Right renal cortex interstitium (tissue), 3 donors: ENCODE measurements at regions not wholly inside any gene's neighbourhood (a gene's known extent, or its start where the extent isn't known, plus 50 kb on each side); places are given as distances from the start of the nearest gene placed in this dataset.

Source experiments
- DNase-seq, 3 donors: peaks; one replicate each; pipeline ENCODE4 v3.0.0-alpha.2; 2013; ENCODE audit warnings: low read depth in 3 of 3, low spot score in 2 of 3

- no peak for DNase-seq
Measured at GRCh38 chr2:234732404-234733092, 219.3 kb upstream of the SH3BP4 start.

GRCh38 chr2:234731236-234731635 lies 220.6 kb upstream of the SH3BP4 start:
- DNase-seq, result no peak

GRCh38 chr2:234730066-234730640 lies 221.7 kb upstream of the SH3BP4 start:
- no peak for DNase-seq

GRCh38 chr2:234725528-234726264 lies 226.1 kb upstream of the SH3BP4 start:
- no peak for DNase-seq

DNA sequence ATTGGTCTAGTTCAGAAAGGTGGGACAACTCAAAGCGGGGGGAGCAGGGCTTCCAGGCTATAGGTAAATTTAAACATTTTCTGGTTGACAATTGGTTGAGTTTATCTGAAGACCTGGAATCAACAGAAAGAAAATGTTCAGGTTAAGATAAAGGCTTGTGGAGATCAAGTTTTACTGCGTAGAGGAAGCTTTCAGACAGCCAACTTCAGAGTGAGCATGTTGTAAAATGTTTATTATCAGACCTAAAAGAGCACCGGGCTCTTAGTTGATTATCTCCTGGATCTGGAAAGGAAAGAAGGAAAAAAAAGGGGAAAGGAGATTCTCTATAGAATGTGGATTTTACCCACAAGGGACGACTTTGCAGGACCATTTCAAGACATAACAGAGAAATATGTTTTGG lies 227.0 kb upstream of the SH3BP4 start:
- no peak for DNase-seq

GRCh38 chr2:234723400-234723799 lies 226.5 kb upstream of the ARL4C start:
- no peak for DNase-seq

DNA sequence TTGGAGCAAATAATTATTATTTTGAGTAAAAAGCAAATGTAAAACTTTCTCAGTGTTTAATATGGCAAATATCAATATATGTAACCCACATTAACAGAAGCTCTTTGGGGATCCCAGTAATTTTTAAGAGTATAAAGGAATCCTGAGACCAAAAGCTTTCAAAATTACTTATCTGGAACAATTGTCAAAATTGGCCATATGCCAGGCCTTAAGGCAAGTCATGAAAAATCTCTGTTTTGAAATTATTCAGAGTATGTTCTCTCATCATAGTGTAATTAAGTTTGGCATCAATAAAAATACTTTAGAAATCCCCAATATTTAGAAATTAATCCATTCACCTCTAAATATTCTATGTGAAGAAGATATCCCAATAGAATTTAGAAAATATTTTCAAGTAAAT lies 225.3 kb upstream of the ARL4C start:
- DNase-seq, result no peak

DNA sequence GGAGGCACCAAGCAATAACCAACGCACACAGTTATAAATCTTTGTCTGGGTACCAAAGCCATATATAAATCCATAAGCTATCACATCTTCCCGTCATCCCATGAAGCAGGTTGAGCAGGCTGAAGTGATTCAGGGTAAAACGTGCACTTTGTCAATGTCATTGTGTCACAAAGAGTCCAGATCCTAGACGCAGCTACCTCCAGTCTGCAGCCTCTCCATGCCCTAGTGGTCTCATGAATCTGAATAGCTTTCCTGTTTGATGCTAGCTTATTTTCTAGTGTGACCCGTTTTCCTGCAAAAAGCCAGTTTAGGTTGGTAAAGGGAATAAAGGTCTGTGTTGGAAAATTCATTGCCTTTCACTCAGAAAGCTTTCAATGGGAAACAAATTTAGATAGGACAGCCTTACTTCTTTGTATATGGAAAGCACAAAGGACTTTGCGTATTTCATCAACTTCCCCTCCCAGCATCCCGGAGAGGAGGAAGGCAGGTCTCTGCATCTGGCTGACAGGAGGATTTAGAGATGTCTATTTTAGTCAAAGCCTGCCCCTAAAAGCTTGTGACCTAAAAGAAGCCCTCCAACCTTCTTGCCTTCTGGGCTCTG lies 222.3 kb upstream of the ARL4C start:
- no peak for DNase-seq

- no peak for DNase-seq
Measured at GRCh38 chr2:234716271-234716670, 219.4 kb upstream of the ARL4C start.

GRCh38 chr2:234715671-234716250 lies 218.9 kb upstream of the ARL4C start:
- no peak for DNase-seq

GRCh38 chr2:234714711-234715110 lies 217.8 kb upstream of the ARL4C start:
- no peak for DNase-seq

GRCh38 chr2:234712421-234712935 lies 215.6 kb upstream of the ARL4C start:
- DNase-seq, result no peak

DNA sequence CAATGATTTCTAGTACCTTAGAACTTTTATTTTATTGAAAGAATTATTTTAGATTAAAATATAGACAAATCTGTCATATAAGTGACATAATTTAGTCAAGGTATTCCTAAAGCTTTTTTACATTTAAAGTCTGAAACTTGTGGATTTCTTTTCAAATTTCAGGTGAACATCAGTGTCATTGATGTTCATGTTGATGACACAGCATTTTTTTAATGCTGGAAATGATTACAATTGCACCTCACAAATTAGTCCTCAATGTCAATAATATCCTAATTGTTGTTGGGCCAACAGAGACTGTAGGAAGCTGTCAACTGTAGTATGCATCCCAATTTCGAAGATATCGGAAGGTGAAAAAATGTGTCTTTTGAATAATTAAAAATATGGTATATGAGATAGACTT lies 214.4 kb upstream of the ARL4C start:
- DNase-seq, result no peak

DNA sequence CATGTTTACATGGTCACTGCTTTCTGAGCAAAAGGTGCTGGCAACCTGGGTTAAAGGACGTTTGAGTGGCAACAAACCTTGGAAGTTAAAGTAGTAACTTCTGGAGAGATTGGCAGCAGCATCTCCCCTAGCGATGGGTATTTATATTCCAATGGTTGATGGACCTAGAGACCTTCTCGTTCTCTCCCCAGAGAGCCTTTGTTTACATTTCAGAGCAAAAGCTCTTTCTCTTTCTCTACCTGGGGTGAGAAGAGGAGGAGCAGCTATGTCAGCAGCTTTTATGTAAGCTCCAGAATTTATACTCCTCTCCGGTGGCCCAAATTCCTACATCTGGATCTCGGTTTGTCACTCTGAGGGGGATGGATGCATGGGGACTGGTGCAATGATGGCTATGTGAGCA lies 213.7 kb upstream of the ARL4C start:
- no peak for DNase-seq

GRCh38 chr2:234710066-234710465 lies 213.2 kb upstream of the ARL4C start:
- DNase-seq, result no peak

GRCh38 chr2:234708717-234709116 lies 211.8 kb upstream of the ARL4C start:
- DNase-seq, result no peak

DNA sequence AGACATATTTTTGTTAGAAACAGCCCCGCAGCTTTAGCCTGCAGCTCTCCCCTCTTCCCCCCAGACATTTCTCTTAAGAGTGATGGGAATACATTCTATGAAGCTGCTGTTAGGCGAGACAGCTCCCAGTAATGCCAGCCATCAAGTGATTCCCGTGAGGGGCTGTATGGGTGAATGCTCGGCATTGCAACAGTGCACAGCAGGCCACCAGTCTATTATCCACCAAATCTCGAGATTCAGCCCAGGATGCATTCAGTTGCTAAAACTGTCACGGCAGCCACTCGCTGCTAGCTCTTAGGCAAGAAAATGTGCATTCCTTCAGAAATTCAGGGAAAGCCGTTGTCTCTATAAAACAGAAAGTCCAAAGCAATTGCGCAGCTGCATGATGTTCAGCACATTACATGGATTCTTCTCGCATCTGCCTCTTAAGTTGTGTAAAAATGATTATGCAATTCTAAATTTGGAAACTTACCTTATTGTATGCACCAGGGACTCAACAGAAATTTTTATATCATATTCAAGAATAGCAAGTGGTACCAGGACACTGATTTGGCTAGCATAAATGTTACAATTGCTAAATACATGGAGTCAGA lies 211.3 kb upstream of the ARL4C start:
- no peak for DNase-seq

DNA sequence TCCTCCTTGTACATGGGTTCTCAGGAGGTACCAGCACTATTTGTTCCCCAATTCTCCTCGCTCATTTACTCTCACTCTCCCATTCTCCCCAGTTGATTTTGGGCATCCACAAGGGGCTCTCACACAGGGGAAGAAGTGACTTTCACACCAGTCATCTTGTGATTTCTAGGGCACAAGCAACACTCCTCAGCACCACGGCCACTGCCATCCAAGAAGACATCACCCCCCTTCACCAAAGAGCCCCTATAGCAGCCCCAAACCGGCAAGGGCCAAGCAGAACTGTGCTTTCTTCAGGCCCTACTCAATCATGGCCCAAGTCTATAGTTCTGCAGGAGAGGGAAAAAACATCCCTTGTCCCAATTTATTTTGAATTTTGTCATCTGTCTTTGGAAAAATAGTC lies 209.2 kb upstream of the ARL4C start:
- DNase-seq, result no peak

DNA sequence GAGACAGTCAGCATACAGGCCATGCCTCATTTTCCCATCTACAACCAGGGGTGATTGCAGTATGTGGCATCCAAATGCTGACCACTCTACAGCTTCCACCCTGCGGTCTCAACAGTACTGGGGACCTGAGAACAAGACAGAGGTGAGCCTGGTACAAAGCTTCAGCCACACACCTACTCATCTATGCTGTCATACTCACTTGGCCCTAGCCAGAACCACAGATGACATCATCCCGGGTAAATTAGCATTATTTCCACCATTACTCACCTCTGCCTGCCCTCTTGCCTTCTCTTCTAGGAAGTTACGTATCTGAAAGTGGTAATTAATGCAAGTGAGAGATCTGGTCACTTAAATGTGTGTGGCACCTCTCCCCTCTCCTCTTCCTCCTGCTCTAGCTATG lies 208.2 kb upstream of the ARL4C start:
- DNase-seq, result no peak

DNA sequence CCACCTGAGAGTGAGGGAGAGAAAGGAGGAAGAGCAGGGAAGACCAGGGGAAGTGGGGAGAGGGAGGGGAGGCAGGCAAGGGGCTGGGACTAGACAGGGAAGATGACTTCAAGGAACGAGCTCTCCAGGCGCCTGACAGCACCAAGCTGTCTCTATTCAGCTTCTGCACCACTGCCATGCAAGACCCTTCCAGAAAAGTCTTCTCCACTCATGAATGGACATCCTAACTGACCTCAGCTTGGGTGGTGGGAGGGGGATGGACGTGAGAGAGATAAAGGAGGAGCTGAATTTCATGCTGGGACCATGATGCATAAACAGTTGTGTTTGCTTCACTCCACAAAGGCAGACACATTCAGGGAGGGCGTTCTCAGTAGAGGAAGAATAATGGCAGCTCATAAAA lies 206.4 kb upstream of the ARL4C start:
- no peak for DNase-seq

- DNase-seq, result no peak
Measured at GRCh38 chr2:234702731-234703225, 205.9 kb upstream of the ARL4C start.
